Hematopoietic multipotent progenitor cell (in vitro differentiated cells): ENCODE measurements at regions not wholly inside any gene's neighbourhood (a gene's known extent, or its start where the extent isn't known, plus 50 kb on each side); places are given as distances from the start of the nearest gene placed in this dataset.
"Not testable (repeated sequence)": the region's sequence is repeated elsewhere in the genome, so short reads cannot be mapped to it uniquely, and the experiment has no call there.

Experiments used
- DNase-seq, 3 donors: peaks; one replicate each; pipeline ENCODE4 v3.0.0-alpha.2; 2011 to 2015; ENCODE audit warnings: low read depth in 2 of 3, low spot score in 2 of 3

DNA sequence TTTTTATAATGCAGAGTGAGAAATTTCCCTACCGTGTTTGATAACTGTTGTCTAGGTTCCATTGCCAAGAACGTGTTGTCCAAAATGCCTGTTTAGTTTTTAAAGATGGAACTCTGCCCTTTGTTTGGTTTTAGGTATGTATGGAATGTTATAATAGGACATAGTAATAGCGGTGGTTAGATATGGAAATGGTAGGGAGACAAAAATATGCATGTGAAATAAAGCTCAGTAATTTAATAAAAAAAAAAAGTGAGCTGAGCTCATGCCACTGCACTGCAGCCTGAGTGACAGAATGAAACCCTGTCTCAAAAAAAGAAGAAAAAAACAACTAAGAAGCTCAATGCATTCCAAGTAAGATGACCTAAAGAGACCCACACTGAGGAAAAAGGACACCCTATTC is 72.9 kb downstream of the ZNF783 start:
- DNase-seq, result no peak

- DNase-seq, result no peak
Measured at GRCh38 chr7:149348758-149349369, 86.9 kb downstream of the ZNF783 start.

DNA sequence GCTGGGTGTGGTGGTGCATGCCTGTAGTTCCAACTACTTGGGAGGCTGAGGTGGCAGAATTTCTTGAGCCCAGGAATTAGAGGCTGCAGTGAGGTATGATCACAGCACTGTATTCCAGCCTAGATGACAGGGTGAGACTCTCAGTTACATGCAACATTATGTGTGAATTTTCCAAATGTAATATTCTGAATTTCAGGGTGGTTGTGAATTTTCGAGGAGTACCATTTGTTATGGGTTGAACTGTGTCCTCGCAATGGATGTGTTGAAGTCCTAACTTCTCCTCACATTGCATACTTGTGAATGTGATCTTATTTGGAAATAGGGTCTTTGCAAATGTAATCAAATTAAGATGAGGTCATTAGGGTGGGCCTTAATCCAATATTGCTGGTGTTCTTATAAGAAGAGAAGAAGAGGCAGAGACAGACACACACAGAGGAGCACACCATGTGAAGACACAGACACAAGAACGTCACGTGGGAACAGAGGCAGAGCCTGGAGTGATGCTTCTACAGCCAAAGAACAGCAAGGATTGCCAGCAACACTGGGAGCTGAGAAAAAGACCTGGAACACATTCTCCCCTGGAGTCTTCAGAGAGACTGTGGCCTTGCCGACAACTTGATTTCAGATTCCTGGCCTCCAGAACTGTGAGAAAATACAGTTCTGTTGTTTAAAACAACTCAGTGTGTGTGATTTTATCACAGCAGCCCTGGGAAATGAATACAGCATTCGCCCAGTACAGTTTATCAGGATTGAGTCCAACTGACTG is 91.9 kb downstream of the ZNF783 start:
- DNase-seq, result no peak

GRCh38 chr7:149355035-149355389 is 93.0 kb downstream of the ZNF783 start:
- DNase-seq, result not testable (repeated sequence)

DNA sequence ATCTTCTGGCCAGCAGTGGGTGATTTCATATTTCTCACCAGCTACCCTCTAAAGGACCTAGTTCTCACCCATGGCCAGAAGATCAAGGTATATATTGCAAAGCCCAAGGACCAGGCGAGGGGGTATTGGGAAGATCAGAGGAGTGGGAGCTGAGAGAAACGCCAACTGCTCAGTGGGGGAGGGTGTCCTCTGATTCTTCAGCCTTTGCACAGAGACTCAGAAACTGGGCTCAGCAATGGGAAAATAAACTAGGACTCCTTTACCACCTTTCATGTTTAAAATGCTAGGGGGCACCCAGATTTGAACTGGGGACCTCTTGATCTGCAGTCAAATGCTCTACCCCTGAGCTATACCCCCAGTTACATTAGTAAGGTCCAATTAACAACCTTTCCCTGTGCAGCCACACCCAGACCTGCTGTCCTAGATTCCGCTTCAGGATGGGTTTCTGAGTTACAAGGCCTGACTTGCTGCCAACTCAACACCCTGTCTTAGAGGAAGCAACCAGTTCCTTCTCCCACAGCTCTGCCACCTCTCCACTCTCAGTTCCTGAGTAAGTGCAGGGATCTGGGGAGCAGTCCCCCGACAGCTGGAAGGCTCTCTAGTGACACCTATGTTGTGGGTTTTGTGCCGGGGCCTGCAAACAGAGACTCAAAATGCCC is 93.5 kb downstream of the ZNF783 start:
- DNase-seq, result no peak

DNA sequence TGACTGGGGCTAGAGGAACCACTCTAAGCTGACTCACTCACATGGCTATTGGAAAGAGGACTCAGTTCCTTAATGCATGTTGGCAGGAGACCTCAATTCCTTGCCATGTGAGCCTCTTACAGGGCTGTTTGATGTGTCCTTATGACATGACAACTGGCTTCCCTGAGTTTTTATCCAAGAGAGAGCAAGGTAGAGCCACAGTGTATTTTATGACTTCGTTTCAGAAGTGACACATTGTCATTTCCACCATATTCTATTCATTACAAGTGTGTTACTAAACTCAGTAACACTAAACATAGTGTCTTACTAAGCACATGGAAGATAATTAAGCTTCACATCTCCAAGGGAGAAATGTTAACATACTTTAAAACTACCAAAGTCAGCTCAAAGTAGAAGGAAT is 98.2 kb downstream of the ZNF777 start:
- no peak for DNase-seq

DNA sequence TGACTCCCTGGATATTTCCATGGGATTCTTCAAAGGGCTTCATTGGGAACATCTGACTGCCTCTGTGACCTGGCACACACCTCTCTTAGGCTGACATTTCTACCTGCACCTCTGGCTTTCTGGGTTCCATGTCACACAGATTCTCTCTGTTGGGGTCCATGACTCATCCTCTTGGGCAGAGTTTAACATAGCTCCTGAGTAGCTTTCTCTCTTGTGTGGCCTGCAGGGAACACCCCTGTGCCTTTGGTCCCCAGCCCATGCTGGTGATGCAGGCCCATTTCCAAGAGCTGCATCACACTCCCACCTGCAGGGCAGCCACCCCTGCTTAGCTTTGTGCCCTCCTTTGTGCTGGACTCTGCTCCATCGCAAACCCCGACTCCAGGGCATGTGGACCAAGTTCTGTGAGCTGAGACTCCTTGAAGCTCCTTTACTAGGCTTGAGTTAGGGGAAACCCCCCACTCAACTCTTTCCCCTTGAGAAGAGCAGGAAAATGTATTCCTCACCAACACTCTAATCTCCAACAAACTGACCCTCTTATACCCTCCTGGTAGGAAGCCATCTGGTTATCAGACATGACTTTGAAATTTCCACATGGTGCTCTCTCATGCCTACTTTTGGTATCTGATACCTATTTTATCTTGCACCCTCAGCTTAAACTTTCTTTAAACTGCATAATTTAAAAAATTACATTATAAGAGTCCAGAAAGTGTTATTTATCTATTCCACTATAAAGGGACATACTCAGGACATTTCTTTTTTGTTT is 93.3 kb downstream of the ZNF777 start:
- peak in 2 of 3 donors; percentile 13 to 19 for DNase-seq

GRCh38 chr7:149369497-149369896 is 91.4 kb downstream of the ZNF777 start:
- no peak for DNase-seq

- DNase-seq, result no peak
Measured at GRCh38 chr7:149370790-149371189, 90.1 kb downstream of the ZNF777 start.

DNA sequence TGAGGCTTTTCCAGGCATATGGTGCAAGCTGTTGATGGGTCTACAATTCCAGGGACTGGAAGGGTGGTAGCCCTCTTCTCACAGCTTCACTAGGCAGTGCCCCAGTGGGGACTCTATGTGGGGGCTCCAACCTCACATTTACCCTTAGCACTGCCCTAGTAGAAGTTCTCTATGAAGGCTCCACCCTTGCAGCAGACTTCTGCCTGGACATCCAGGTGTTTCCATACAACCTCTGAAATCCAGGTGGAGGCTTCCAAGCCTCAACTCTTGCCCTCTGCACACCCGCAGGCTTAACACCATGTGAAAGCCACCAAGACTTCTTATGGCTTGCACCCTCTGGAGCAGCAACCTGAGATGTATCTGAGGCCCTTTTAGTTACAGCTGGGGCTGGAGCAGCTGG is 87.8 kb downstream of the ZNF777 start:
- no peak for DNase-seq

DNA sequence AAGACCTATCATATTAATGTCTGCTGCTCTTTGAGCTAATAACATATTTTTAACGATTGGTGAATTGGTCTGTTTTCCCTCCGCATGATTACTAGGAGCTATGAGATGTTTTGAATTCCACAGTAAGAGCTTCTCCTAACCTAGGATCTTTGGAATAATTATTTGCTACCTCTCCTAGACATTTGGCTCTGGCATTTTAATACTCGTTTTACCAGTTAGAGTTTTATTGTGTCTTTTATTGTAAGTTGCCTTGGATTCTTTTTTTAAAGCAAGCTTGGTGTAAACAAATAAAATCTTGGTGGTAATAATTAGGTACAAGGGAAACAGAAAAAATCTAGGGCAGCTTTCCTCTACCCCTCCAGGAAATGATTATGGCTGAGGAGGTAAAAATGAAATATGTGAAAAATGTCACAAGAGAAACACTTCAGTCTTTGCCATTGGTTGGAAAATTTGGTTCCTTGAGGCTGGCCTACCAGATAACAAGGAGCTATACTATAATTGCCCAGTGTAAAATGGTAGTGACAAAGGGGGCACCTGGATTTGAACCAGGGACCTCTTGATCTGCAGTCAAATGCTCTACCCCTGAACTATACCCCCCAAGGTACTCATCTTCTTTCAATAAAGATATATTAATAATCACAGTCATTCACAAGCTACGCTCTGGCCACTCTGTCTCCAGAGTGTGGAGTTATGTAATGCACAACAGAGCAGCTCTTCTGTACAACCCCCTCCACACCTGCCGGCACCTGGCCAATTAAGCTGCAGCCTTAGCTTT is 85.4 kb downstream of the ZNF777 start:
- DNase-seq, result no peak

- DNase-seq, result no peak
Measured at GRCh38 chr7:149377386-149377785, 83.5 kb downstream of the ZNF777 start.

DNA sequence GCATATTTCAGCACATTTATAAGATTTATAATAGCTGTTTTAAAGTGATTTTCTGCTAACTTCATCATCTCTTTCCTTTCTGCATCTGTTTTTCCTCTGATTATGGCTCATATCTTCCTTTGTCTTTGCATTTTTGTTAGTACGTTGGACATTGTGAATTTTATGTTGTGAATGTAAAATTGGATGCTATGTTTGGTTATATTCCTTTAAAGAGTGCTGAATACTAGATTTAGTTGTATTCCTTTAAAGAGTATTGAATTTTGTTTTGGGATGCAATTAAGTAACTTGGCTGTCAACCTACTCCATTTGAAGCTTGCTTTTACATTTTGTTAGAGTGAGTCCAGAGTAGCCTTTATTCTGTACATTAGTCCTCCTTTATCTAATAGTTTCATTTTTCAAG is 81.2 kb downstream of the ZNF777 start:
- DNase-seq, result no peak

GRCh38 chr7:149381245-149381644 is 79.6 kb downstream of the ZNF777 start:
- no peak for DNase-seq
